Muscle of back (tissue), 3 donors: ENCODE measurements at regions not wholly inside any gene's neighbourhood (a gene's known extent, or its start where the extent isn't known, plus 50 kb on each side); places are given as distances from the start of the nearest gene placed in this dataset.

Source experiments
- DNase-seq, 3 donors: peaks; one replicate each; pipeline versions ENCODE4 v3.0.0 to v3.0.0-alpha.2; 2013

DNA sequence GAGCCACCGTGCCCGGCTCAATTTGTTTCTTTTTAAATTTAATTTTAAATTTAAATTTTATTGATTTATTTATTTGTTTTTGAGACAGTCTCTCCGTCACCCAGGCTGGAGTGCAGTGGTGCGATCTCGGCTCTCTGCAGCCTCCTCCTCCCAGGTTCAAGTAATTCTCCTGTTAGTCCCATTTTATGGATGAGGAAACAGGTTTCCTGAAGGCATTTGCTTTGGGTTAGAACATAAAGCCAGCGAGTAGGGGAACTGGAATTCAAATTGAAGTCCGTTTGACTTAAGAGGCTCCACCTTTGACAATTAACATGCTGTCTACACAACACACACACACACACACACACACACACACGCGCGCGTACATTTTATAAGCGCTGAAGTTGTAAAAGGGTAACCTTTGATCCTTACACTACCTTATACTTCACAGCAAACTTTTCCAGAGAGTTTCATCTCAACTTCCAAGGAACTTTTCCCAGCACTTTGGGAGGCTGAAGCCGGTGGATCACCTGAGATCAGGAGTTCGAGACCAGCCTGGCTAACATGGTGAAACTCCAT, 232.0 kb downstream of the BCAS1 start:
- no peak for DNase-seq

- no peak for DNase-seq
Measured at GRCh38 chr20:53837126-53837826, 233.1 kb downstream of the BCAS1 start.

DNA sequence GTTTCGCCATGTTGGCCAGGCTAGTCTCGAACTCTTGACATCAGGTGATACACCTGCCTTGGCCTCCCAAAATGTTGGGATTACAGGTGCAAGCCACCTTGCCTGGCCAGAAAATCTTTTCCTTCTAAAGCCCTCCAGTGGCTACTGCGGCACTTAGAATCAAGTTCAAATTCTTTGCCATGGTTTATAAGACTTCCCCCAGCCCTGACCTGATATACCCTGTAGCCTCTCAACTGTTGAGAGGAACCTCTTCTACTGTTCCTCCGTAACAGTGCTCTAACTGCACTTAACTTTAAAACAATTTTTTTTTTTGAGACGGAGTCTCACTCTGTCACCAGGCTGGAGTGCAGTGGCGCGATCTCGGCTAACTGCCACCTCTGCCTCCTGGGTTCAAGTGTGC, 235.6 kb downstream of the BCAS1 start:
- no peak for DNase-seq

DNA sequence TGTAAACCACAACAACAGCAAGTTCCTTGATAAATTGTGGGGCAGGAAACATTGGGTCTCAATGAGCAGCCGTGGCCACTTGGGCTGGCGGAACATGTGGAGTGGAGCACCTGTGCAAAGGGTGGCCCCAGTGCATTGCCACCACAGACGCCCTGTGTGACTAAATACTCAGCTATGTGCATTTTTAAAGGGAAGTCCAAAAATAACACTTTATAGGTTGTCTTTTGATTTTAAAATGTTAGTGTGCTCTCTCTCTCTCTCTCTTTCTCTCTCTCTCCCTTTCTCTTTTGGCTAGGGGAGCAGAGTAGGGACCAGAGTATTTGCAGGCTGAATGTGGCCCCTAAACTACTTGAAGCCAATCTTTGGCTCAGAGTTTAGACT, 236.3 kb downstream of the BCAS1 start:
- no peak for DNase-seq

- DNase-seq, result peak in 1 of 3 donors; percentile 48
Measured at GRCh38 chr20:53833333-53834061, 236.9 kb downstream of the BCAS1 start.

GRCh38 chr20:53832499-53832898, 237.9 kb downstream of the BCAS1 start:
- DNase-seq, result no peak

GRCh38 chr20:53831812-53832211, 238.2 kb upstream of the ZNF217 start:
- DNase-seq, result no peak

GRCh38 chr20:53831228-53831627, 237.6 kb upstream of the ZNF217 start:
- no peak for DNase-seq

DNA sequence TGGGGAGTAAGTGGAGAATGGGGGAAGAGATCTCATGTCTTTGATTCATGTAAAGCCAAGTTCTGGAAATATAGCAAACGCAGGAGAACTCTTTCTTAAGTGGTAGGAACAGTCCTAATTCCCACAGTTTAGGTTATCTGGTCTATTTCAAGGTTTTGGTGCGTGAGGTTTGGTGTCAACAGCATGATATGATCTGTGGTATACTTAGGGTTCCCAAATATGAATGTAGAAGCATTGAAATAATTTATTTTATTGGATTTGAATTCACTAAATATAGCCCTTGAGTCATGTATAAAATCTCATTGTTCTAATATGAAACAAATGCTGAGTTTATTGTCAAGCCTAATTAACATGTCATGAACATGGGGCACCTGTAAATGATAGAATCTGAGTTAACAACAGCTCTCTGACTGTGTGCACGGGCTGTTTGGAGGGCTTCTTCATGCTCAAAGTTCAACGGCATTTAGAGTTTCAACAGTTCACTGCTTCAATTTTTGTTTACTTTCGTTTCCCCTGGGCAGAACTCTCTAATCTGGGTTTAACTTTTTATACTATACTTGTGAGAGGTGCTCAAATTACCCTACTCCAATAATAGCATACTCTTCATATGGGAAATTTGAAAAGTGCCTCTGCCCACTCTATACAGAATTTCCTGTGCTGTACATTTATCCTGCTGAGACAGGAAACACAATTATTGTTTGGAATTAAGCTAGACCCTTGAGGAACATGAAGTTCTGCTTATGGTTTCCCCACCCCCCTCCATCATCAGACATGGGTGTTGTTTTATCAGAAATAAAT, 236.3 kb upstream of the ZNF217 start:
- DNase-seq, result peak in 1 of 3 donors; percentile 72

GRCh38 chr20:53829255-53829723, 235.7 kb upstream of the ZNF217 start:
- DNase-seq, result peak; percentile 38 to 94 (median 70)

- DNase-seq, result peak; percentile 79 to 93 (median 93)
Measured at GRCh38 chr20:53828682-53829254, 235.1 kb upstream of the ZNF217 start.

DNA sequence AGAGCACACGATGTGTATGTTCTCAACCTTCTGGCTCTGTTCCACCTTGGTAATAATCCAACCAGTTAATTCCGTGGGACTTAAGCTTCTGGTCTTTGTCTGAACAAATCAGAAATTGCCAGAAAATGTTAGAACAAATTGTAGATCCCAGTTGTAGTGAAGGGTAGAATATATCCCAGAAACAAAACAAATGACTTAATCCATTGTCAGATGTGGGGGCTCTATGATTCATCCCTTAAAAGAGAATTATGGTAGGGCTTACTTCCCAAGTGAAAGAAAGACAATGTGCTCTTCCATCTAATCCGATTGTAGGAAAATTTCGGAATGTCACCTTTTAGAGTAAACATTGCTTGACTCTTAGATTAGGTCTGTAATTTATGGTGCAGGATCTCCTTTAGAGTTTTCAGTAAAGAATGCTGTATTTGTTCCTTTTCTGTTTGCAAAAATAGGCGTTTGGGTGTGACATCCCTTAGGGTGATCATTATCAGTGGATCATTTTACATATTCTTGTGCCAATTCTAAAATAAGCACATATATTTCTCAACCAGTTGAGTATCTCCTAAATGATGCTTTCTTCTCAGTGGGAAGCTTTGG, 234.5 kb upstream of the ZNF217 start:
- peak; percentile 83 to 95 (median 91) for DNase-seq

DNA sequence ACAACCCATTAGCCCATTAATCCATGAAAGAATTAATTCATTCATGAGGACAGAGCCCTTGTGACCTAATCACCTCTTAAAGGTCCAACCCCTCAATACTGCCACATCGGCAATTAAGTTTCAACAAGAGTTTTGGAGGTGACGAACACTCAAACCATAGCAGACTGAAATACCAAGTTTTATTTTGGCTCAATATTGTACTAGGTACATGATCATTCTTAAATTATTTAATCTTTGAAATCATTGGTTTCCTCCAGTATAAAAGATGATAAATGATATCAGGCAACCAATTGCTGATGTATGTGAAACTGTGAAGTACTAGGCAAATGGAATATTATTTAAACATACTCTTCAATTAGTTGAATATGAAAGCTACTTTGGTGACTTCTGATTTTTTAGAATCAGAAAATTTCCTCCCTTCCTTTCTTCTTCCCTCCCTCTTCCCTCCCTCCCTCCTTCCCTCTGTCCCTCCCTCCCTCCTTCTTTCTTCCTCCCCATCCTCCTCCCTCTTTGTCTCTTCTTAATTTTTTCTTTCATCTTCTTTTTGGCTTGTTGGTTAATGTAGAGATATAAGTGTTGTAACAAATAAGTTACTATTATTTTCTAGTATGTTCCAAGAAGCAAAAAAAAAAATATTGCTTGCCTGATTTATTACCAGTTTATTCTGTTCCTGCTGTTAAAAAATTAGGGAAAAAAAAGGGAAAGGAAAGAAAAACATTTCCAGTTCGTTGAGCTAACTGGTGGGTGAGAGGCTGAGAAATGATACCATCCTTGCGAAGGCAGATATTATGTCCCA, 233.9 kb upstream of the ZNF217 start:
- DNase-seq, result no peak

- DNase-seq, result no peak
Measured at GRCh38 chr20:53826597-53827291, 233.1 kb upstream of the ZNF217 start.

GRCh38 chr20:53826090-53826489, 232.5 kb upstream of the ZNF217 start:
- no peak for DNase-seq

GRCh38 chr20:53825282-53825681, 231.6 kb upstream of the ZNF217 start:
- no peak for DNase-seq

DNA sequence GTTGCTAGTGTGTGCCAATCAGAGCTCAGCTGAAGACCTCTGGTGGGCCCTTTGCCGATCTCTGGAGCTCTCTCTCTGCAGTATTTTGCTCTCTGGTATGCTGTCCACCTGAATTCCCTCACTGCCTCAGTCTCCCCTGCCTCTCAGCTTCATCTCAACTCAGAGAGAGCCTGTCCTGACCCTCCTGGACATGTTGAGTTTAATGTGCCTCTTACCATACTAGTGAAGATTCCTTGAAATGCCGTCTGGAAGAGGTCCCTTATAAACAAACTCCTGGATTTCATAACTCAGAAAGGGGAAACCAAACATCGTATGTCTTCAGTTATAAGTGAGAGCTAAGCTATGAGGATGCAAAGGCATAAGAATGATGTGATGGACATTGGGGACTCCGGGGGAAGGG, 231.1 kb upstream of the ZNF217 start:
- DNase-seq, result no peak

DNA sequence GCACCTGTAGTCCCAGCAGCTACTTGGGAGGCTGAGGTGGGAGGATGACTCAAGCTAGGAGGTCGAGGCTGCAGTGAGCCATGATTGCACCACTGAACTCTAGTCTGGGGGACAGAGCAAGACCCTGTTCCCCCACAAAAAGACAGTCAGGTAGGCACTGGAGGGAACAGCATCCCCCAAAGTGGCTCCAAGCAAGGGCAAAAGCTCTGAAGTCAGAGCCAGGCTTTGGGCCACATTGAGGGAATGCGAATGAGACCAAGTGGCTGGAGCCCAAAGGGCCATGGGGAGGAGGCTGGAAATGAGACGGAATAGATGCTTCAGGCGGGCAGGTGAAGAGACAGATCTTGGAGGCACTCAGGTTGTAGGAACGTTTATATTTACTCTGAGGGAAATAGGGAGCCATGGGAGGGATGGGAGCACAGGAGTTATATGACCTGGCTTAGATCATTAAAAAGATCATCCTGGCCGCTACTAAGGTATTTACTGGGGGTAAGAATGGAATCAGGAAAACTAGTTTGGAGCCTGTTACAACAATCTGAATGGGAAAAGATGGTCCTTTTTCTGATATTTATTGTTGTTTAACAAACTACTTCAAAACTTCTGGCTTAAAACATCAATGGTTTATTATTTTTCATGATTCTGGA, 229.6 kb upstream of the ZNF217 start:
- DNase-seq, result no peak

GRCh38 chr20:53822534-53822933, 228.9 kb upstream of the ZNF217 start:
- DNase-seq, result no peak
